WTC11 (cell line): ENCODE measurements at regions not wholly inside any gene's neighbourhood (a gene's known extent, or its start where the extent isn't known, plus 50 kb on each side); places are given as distances from the start of the nearest gene placed in this dataset.

Source experiments
- ATAC-seq: fragments of 200-7000 bp; cut with Tn5 transposase; 2 replicates; pipeline ENCODE4 v1.10.0; 2021; ENCODE audit warnings: mild to moderate bottlenecking, moderate library complexity
- CTCF ChIA-PET: fragments of 300-600 bp; sonication (Branson Sonifier 250); formaldehyde crosslinking; loops from one replicate; lab custom pipeline; 2021; ENCODE audit warnings: antibody characterized with exemption; lab: Charles Lee
- POLR2A ChIA-PET: fragments of 350-600 bp; sonication (Branson Sonifier 250); formaldehyde crosslinking; loops from one replicate; lab custom pipeline; 2021; ENCODE audit warnings: antibody characterized with exemption; lab: Charles Lee
- DNase-seq: peaks from one replicate; pipeline ENCODE4 v3.0.0; 2021; ENCODE audit warnings: low spot score
- H3K27ac Mint-ChIP-seq: 2 replicates; pipeline ENCODE4 v1.8.0; 2021; ENCODE audit warnings: mixed read lengths
- H3K27me3 Mint-ChIP-seq: 2 replicates; pipeline ENCODE4 v1.8.0; 2021; ENCODE audit warnings: low read depth, mild to moderate bottlenecking, moderate library complexity, mixed read lengths
- H3K36me3 Mint-ChIP-seq: 2 replicates; pipeline ENCODE4 v1.8.0; 2021; ENCODE audit warnings: mixed read lengths
- H3K4me1 Mint-ChIP-seq: 2 replicates; pipeline ENCODE4 v1.8.0; 2022; ENCODE audit warnings: mixed read lengths
- H3K4me3 Mint-ChIP-seq: 2 replicates; pipeline ENCODE4 v1.8.0; 2021; ENCODE audit warnings: mild to moderate bottlenecking, moderate library complexity, mixed read lengths
- H3K9me3 Mint-ChIP-seq: 2 replicates; pipeline ENCODE4 v1.8.0; 2021; ENCODE audit warnings: mixed read lengths
- ATF1 ChIP-seq: sonication (generic); formaldehyde crosslinking; IDR thresholded peaks from 2 replicates; pipeline ENCODE4 v1.8.1; 2023; ENCODE audit warnings: mild to moderate bottlenecking, moderate library complexity, missing genetic modification reagents
- CBFB ChIP-seq: sonication (generic); formaldehyde crosslinking; IDR thresholded peaks from 2 replicates; pipeline ENCODE4 v1.8.1; 2022; ENCODE audit warnings: mild to moderate bottlenecking, low read depth, missing genetic modification reagents
- EMX1 ChIP-seq: fragments of 250-450 bp; sonication (Bioruptor Pico); IDR thresholded peaks from 2 replicates; pipeline ENCODE4 v1.8.0; 2021; ENCODE audit warnings: mild to moderate bottlenecking
- NFATC4 ChIP-seq: fragments of 250-450 bp; sonication (Bioruptor Pico); IDR thresholded peaks from 2 replicates; pipeline ENCODE4 v1.9.0; 2021; ENCODE audit warnings: mild to moderate bottlenecking
- NR2C2 ChIP-seq: sonication (generic); formaldehyde crosslinking; IDR thresholded peaks from 2 replicates; pipeline ENCODE4 v1.8.0; 2022; ENCODE audit warnings: mild to moderate bottlenecking, missing genetic modification reagents
- OVOL2 ChIP-seq: fragments of 250-450 bp; sonication (Bioruptor Pico); IDR thresholded peaks from 2 replicates; pipeline ENCODE4 v1.9.0; 2021; ENCODE audit warnings: mild to moderate bottlenecking, borderline replicate concordance
- PRRX2 ChIP-seq: fragments of 250-450 bp; sonication (Bioruptor Pico); IDR thresholded peaks from 2 replicates; pipeline ENCODE4 v1.8.0; 2021; ENCODE audit warnings: mild to moderate bottlenecking
- RELA ChIP-seq: sonication (generic); formaldehyde crosslinking; IDR thresholded peaks from 2 replicates; pipeline ENCODE4 v1.8.1; 2022; ENCODE audit warnings: missing genetic modification reagents, mild to moderate bottlenecking, borderline replicate concordance
- RORB ChIP-seq: fragments of 250-450 bp; sonication (Bioruptor Pico); IDR thresholded peaks from 2 replicates; pipeline ENCODE4 v1.9.0; 2021; ENCODE audit warnings: mild to moderate bottlenecking
- SMAD4 ChIP-seq: sonication (generic); formaldehyde crosslinking; IDR thresholded peaks from 2 replicates; pipeline ENCODE4 v1.8.0; 2022; ENCODE audit warnings: mild to moderate bottlenecking, missing genetic modification reagents
- SP1 ChIP-seq: sonication (generic); formaldehyde crosslinking; conservative IDR thresholded peaks from 2 replicates; pipeline ENCODE4 v1.8.1; 2022; ENCODE audit warnings: missing genetic modification reagents
- TEAD4 ChIP-seq: sonication (generic); formaldehyde crosslinking; IDR thresholded peaks from 2 replicates; pipeline ENCODE4 v1.8.0; 2022; ENCODE audit warnings: mild to moderate bottlenecking, missing genetic modification reagents
- ZNF121 ChIP-seq: sonication (generic); formaldehyde crosslinking; IDR thresholded peaks from 2 replicates; pipeline ENCODE4 v1.8.0; 2023; ENCODE audit warnings: missing genetic modification reagents
- ZNF263 ChIP-seq: sonication (generic); formaldehyde crosslinking; IDR thresholded peaks from 2 replicates; pipeline ENCODE4 v1.8.1; 2022; ENCODE audit warnings: low read depth, mild to moderate bottlenecking, moderate library complexity, missing genetic modification reagents
- ZNF396 ChIP-seq: fragments of 250-450 bp; sonication (Bioruptor Pico); IDR thresholded peaks from 2 replicates; pipeline ENCODE4 v1.8.0; 2021; ENCODE audit warnings: mild to moderate bottlenecking, moderate library complexity, borderline replicate concordance
- ZNF423 ChIP-seq: fragments of 250-450 bp; sonication (Bioruptor Pico); IDR thresholded peaks from 2 replicates; pipeline ENCODE4 v2.1.2; 2022; ENCODE audit warnings: mild to moderate bottlenecking, moderate library complexity
- TF ChIP-seq, protein P1 (sequence below): sonication (generic); formaldehyde crosslinking; conservative IDR thresholded peaks from 2 replicates; pipeline ENCODE4 v1.8.1; 2022; ENCODE audit warnings: mild to moderate bottlenecking, missing genetic modification reagents
- TF ChIP-seq, protein P2 (sequence below): sonication (generic); formaldehyde crosslinking; IDR thresholded peaks from 2 replicates; pipeline ENCODE4 v1.8.0; 2022; ENCODE audit warnings: missing genetic modification reagents
- TF ChIP-seq, protein P3 (sequence below): sonication (generic); formaldehyde crosslinking; IDR thresholded peaks from 2 replicates; pipeline ENCODE4 v1.8.1; 2022; ENCODE audit warnings: low read depth, missing genetic modification reagents, borderline replicate concordance
- TF ChIP-seq, protein P4 (sequence below): sonication (generic); formaldehyde crosslinking; IDR thresholded peaks from 2 replicates; pipeline ENCODE4 v1.8.1; 2022; ENCODE audit warnings: missing genetic modification reagents, borderline replicate concordance
- TF ChIP-seq, protein P5 (sequence below): fragments of 250-450 bp; sonication (Bioruptor Pico); IDR thresholded peaks from 2 replicates; pipeline ENCODE4 v1.9.0; 2021; ENCODE audit warnings: mild to moderate bottlenecking
- TF ChIP-seq, protein P6 (sequence below): sonication (generic); formaldehyde crosslinking; IDR thresholded peaks from 2 replicates; pipeline ENCODE4 v1.8.1; 2023; ENCODE audit warnings: mild to moderate bottlenecking, missing genetic modification reagents

DNA sequence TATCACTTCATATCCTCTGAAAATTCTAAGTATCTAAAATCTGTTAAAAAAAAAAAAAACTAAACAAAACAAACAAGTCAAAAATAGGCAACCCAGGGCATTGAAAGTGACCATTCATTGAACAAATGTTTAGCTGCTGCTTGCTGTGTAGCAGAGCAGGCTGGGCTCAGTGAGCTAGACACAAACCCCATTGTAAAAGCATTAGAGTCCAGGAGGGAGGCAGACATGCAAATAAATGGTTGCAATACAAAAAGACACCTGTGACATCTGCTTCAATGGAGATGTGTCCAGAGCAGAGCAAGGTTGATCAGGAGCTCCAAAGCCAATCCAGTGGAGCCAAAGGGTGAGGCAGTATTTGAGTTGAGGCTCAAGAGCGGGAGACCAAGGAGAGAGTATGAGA is 267.3 kb upstream of the GATB start (continued):
- TF ChIP-seq, protein P1, sequence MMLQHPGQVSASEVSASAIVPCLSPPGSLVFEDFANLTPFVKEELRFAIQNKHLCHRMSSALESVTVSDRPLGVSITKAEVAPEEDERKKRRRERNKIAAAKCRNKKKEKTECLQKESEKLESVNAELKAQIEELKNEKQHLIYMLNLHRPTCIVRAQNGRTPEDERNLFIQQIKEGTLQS (CRISPR knock-in tag), result no peak
- no peak for TF ChIP-seq ATF1 (CRISPR knock-in tag)
- no peak for TF ChIP-seq EMX1 (CRISPR knock-in tag)
- TF ChIP-seq, protein P2, sequence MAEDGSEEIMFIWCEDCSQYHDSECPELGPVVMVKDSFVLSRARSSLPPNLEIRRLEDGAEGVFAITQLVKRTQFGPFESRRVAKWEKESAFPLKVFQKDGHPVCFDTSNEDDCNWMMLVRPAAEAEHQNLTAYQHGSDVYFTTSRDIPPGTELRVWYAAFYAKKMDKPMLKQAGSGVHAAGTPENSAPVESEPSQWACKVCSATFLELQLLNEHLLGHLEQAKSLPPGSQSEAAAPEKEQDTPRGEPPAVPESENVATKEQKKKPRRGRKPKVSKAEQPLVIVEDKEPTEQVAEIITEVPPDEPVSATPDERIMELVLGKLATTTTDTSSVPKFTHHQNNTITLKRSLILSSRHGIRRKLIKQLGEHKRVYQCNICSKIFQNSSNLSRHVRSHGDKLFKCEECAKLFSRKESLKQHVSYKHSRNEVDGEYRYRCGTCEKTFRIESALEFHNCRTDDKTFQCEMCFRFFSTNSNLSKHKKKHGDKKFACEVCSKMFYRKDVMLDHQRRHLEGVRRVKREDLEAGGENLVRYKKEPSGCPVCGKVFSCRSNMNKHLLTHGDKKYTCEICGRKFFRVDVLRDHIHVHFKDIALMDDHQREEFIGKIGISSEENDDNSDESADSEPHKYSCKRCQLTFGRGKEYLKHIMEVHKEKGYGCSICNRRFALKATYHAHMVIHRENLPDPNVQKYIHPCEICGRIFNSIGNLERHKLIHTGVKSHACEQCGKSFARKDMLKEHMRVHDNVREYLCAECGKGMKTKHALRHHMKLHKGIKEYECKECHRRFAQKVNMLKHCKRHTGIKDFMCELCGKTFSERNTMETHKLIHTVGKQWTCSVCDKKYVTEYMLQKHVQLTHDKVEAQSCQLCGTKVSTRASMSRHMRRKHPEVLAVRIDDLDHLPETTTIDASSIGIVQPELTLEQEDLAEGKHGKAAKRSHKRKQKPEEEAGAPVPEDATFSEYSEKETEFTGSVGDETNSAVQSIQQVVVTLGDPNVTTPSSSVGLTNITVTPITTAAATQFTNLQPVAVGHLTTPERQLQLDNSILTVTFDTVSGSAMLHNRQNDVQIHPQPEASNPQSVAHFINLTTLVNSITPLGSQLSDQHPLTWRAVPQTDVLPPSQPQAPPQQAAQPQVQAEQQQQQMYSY (CRISPR knock-in tag), result no peak
- no peak for TF ChIP-seq SMAD4 (CRISPR knock-in tag)
- no peak for TF ChIP-seq OVOL2
- TF ChIP-seq ZNF396 (CRISPR knock-in tag), result no peak
- TF ChIP-seq SP1, result no peak

DNA sequence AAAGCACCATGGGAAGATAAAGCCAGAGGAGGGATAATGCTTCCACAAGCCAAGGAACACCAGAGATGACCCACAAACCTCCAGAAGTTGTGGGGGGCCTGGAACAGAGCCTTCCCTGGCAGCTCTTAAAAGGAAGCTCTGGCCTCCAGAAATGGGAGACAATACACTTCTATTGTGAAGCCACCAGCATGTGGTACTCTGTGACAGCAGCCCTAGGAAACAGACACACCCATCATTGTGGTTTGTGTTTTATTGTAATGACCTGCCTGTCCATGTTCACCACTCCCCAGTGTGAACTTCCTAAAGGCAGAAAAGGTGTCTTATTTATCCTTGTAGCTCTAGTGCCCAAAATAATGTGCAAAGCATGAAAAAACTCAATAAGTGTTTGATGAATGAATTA is 264.1 kb upstream of the GATB start:
- Mint-ChIP-seq H3K27ac (no peak overlapping the region), H3K4me1 (peaks cover 4% of the 10 kb centered on the region), H3K36me3 (no peaks in the 10 kb centered on the region), H3K27me3 (no peaks in the 10 kb centered on the region), H3K4me3 (no peak overlapping the region), H3K9me3 (peaks cover 4% of the 10 kb centered on the region)
- ChIA-PET POLR2A (no interaction called here), CTCF (no interaction called here)
- TF ChIP-seq ZNF423 (CRISPR knock-in tag), result no peak
- TF ChIP-seq, protein P3, sequence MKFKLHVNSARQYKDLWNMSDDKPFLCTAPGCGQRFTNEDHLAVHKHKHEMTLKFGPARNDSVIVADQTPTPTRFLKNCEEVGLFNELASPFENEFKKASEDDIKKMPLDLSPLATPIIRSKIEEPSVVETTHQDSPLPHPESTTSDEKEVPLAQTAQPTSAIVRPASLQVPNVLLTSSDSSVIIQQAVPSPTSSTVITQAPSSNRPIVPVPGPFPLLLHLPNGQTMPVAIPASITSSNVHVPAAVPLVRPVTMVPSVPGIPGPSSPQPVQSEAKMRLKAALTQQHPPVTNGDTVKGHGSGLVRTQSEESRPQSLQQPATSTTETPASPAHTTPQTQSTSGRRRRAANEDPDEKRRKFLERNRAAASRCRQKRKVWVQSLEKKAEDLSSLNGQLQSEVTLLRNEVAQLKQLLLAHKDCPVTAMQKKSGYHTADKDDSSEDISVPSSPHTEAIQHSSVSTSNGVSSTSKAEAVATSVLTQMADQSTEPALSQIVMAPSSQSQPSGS, result no peak
- TF ChIP-seq CBFB, result no peak
- TF ChIP-seq ZNF263 (CRISPR knock-in tag), result no peak
- TF ChIP-seq RELA, result no peak
- TF ChIP-seq, protein P4, sequence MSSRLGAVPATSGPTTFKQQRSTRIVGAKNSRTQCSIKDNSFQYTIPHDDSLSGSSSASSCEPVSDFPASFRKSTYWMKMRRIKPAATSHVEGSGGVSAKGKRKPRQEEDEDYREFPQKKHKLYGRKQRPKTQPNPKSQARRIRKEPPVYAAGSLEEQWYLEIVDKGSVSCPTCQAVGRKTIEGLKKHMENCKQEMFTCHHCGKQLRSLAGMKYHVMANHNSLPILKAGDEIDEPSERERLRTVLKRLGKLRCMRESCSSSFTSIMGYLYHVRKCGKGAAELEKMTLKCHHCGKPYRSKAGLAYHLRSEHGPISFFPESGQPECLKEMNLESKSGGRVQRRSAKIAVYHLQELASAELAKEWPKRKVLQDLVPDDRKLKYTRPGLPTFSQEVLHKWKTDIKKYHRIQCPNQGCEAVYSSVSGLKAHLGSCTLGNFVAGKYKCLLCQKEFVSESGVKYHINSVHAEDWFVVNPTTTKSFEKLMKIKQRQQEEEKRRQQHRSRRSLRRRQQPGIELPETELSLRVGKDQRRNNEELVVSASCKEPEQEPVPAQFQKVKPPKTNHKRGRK (CRISPR knock-in tag), result no peak
- no peak for TF ChIP-seq PRRX2 (CRISPR knock-in tag)
- no peak for TF ChIP-seq NR2C2 (CRISPR knock-in tag)
- TF ChIP-seq RORB (CRISPR knock-in tag), result no peak
- TF ChIP-seq TEAD4 (CRISPR knock-in tag), result no peak
- TF ChIP-seq NFATC4, result no peak
- TF ChIP-seq, protein P5, sequence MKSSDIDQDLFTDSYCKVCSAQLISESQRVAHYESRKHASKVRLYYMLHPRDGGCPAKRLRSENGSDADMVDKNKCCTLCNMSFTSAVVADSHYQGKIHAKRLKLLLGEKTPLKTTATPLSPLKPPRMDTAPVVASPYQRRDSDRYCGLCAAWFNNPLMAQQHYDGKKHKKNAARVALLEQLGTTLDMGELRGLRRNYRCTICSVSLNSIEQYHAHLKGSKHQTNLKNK (CRISPR knock-in tag), result no peak
- TF ChIP-seq, protein P6, sequence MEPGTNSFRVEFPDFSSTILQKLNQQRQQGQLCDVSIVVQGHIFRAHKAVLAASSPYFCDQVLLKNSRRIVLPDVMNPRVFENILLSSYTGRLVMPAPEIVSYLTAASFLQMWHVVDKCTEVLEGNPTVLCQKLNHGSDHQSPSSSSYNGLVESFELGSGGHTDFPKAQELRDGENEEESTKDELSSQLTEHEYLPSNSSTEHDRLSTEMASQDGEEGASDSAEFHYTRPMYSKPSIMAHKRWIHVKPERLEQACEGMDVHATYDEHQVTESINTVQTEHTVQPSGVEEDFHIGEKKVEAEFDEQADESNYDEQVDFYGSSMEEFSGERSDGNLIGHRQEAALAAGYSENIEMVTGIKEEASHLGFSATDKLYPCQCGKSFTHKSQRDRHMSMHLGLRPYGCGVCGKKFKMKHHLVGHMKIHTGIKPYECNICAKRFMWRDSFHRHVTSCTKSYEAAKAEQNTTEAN (CRISPR knock-in tag), result no peak
- no peak for TF ChIP-seq ZNF121 (CRISPR knock-in tag)
- DNase-seq, result no peak
- no peak for ATAC-seq
